ENCODE measurements at regions not wholly inside any gene's neighbourhood (a gene's known extent, or its start where the extent isn't known, plus 50 kb on each side); places are given as distances from the start of the nearest gene placed in this dataset.

GRCh38 chr2:200725596-200725995 lies 86.1 kb upstream of the BZW1 start:
- peaks cover 0 to 2% of the 10 kb centered on the region in 2 donors for H3K36me3 Mint-ChIP-seq
- no peak overlapping the region for H3K4me3 Mint-ChIP-seq
- no peaks in the 10 kb centered on the region for H3K4me1 Mint-ChIP-seq
- Histone ChIP-seq H4K20me1 (ENCODE audit: insufficient read depth, low read length) (no peaks in the 10 kb centered on the region), H3K4me3 (replicated peaks in 1 of 3; ENCODE audit: low read depth in 2 of 3, low read length in 3 of 3) (no peak overlapping the region), H3K79me2 (ENCODE audit: insufficient read depth, low read length) (no peaks in the 10 kb centered on the region), H3K4me1 (ENCODE audit: control insufficient read depth in 1 of 2, insufficient read depth in 2 of 2, low read length in 2 of 2) (no peaks in the 10 kb centered on the region), H3K36me3 (replicated peaks in 1 of 2; ENCODE audit: control insufficient read depth in 1 of 2, insufficient read depth in 2 of 2, low read length in 2 of 2) (no peaks in the 10 kb centered on the region), H3K9me3 (replicated peaks in 1 of 2; ENCODE audit: control insufficient read depth in 1 of 2, insufficient read depth in 1 of 2, low read length in 2 of 2) (no peaks in the 10 kb centered on the region), H2AFZ (ENCODE audit: insufficient read depth, low read depth, low read length, poor library complexity, severe bottlenecking) (no peak overlapping the region), H3K4me2 (replicated peaks; ENCODE audit: extremely low read depth, low read length, poor library complexity, severe bottlenecking) (no peak overlapping the region), H3K9ac (ENCODE audit: insufficient read depth, low read length, poor library complexity, severe bottlenecking) (no peak overlapping the region), H3K27ac (ENCODE audit: low read depth in 1 of 2, low read length in 2 of 2) (no peak overlapping the region), H3K27me3 (ENCODE audit: control insufficient read depth in 2 of 2, insufficient read depth in 2 of 2, low read length in 2 of 2) (no peaks in the 10 kb centered on the region)
- intact Hi-C loops (cut with micrococcal nuclease) = no loop called here
- WGBS (ENCODE audit: insufficient coverage) = no CpG with 5 or more reads among the region's 3 CpGs
- peaks cover 0 to 5% (median 0%) of the 10 kb centered on the region in 3 donors for H3K27me3 Mint-ChIP-seq (ENCODE audit: low read depth in 3 of 3)
- no peak for TF ChIP-seq CTCF (IDR thresholded peaks at IDR 0.05)
- DNase-seq = no peak
- peak overlapping the region in 1 of 7 donors; percentile 11 for H3K27ac Mint-ChIP-seq
- H3K9me3 Mint-ChIP-seq = peaks cover 0 to 3% (median 0%) of the 10 kb centered on the region in 7 donors

- H3K27me3 Mint-ChIP-seq (ENCODE audit: low read depth in 3 of 3) = peaks cover 0 to 4% (median 0%) of the 10 kb centered on the region in 3 donors
- H3K4me3 ChIP-seq (replicated peaks in 1 of 3; ENCODE audit: low read depth in 2 of 3, low read length in 3 of 3) = no peak overlapping the region
- H3K4me1 ChIP-seq (ENCODE audit: control insufficient read depth in 1 of 2, insufficient read depth in 2 of 2, low read length in 2 of 2) = no peaks in the 10 kb centered on the region
- H3K27me3 ChIP-seq (ENCODE audit: control insufficient read depth in 2 of 2, insufficient read depth in 2 of 2, low read length in 2 of 2) = no peaks in the 10 kb centered on the region
- intact Hi-C loops (cut with micrococcal nuclease) = no loop called here
- WGBS (ENCODE audit: insufficient coverage) = no CpG with 5 or more reads among the region's 1 CpG
- H4K20me1 ChIP-seq (ENCODE audit: insufficient read depth, low read length) = no peaks in the 10 kb centered on the region
- DNase-seq = peak in 2 of 3 donors; percentile 10
- no peak overlapping the region for H3K4me2 ChIP-seq (replicated peaks; ENCODE audit: extremely low read depth, low read length, poor library complexity, severe bottlenecking)
- TF ChIP-seq CTCF (IDR thresholded peaks at IDR 0.05) = no peak
- H3K4me1 Mint-ChIP-seq = no peaks in the 10 kb centered on the region
- no peak overlapping the region for H3K27ac ChIP-seq (ENCODE audit: low read depth in 1 of 2, low read length in 2 of 2)
- H3K9ac ChIP-seq (ENCODE audit: insufficient read depth, low read length, poor library complexity, severe bottlenecking) = no peak overlapping the region
- no peak overlapping the region for H3K27ac Mint-ChIP-seq
- H3K36me3 ChIP-seq (replicated peaks in 1 of 2; ENCODE audit: control insufficient read depth in 1 of 2, insufficient read depth in 2 of 2, low read length in 2 of 2) = no peaks in the 10 kb centered on the region
- H3K79me2 ChIP-seq (ENCODE audit: insufficient read depth, low read length) = no peaks in the 10 kb centered on the region
- H2AFZ ChIP-seq (ENCODE audit: insufficient read depth, low read depth, low read length, poor library complexity, severe bottlenecking) = no peak overlapping the region
- no peak overlapping the region for H3K4me3 Mint-ChIP-seq
- H3K9me3 ChIP-seq (replicated peaks in 1 of 2; ENCODE audit: control insufficient read depth in 1 of 2, insufficient read depth in 1 of 2, low read length in 2 of 2) = no peaks in the 10 kb centered on the region
- H3K9me3 Mint-ChIP-seq = no peaks in the 10 kb centered on the region
- peaks cover 0 to 2% of the 10 kb centered on the region in 2 donors for H3K36me3 Mint-ChIP-seq
These were observed 83.1 kb upstream of the BZW1 start for GRCh38 chr2:200728630-200729029.

All from CD14-positive monocyte (primary cell).